Activated CD8-positive, alpha-beta memory T cell treated with anti-CD3 and anti-CD28 coated beads, Interleukin-2, amount 50 U/mL, for 48 hours (primary cell): ENCODE measurements at regions not wholly inside any gene's neighbourhood (a gene's known extent, or its start where the extent isn't known, plus 50 kb on each side); places are given as distances from the start of the nearest gene placed in this dataset.

Experiments
- DNase-seq: peaks from one replicate; pipeline ENCODE4 v3.0.0-alpha.2; 2020

- no peak for DNase-seq
Measured at GRCh38 chr4:125828346-125828745, 513.6 kb downstream of the FAT4 start.

- DNase-seq = no peak
Measured at GRCh38 chr4:125832161-125832560, 517.4 kb downstream of the FAT4 start.

- DNase-seq = no peak
Measured at GRCh38 chr4:125836597-125837195, 521.9 kb downstream of the FAT4 start.

GRCh38 chr4:125837493-125838201 is 522.9 kb downstream of the FAT4 start:
- no peak for DNase-seq

- DNase-seq = no peak
Measured at GRCh38 chr4:125838202-125838601, 523.4 kb downstream of the FAT4 start.

GRCh38 chr4:125838924-125839323 is 524.2 kb downstream of the FAT4 start:
- DNase-seq = no peak

- no peak for DNase-seq
Measured at GRCh38 chr4:125843947-125844346, 529.2 kb downstream of the FAT4 start.

- DNase-seq = no peak
Measured at GRCh38 chr4:125847518-125847917, 532.8 kb downstream of the FAT4 start.

GRCh38 chr4:125849869-125850268 is 535.1 kb downstream of the FAT4 start:
- DNase-seq = no peak

GRCh38 chr4:125891597-125892258 is 577.0 kb downstream of the FAT4 start:
- no peak for DNase-seq

- DNase-seq = no peak
Measured at GRCh38 chr4:125904802-125905201, 590.0 kb downstream of the FAT4 start.

- DNase-seq = no peak
Measured at GRCh38 chr4:125911058-125911457, 596.3 kb downstream of the FAT4 start.

GRCh38 chr4:125911481-125911880 is 596.7 kb downstream of the FAT4 start:
- DNase-seq = no peak

- no peak for DNase-seq
Measured at GRCh38 chr4:125917559-125917958, 602.8 kb downstream of the FAT4 start.

GRCh38 chr4:125928652-125929051 is 613.9 kb downstream of the FAT4 start:
- DNase-seq = no peak

GRCh38 chr4:125938541-125938940 is 623.8 kb downstream of the FAT4 start:
- DNase-seq = no peak

- DNase-seq = no peak
Measured at GRCh38 chr4:125940426-125940825, 625.7 kb downstream of the FAT4 start.

GRCh38 chr4:125944966-125945365 is 630.2 kb downstream of the FAT4 start:
- DNase-seq = no peak

- no peak for DNase-seq
Measured at GRCh38 chr4:125948021-125948420, 633.3 kb downstream of the FAT4 start.

- DNase-seq = no peak
Measured at GRCh38 chr4:125951261-125951887, 636.6 kb downstream of the FAT4 start.

- no peak for DNase-seq
Measured at GRCh38 chr4:125952631-125953030, 637.9 kb downstream of the FAT4 start.

- no peak for DNase-seq
Measured at GRCh38 chr4:125956276-125956675, 641.5 kb downstream of the FAT4 start.

GRCh38 chr4:125958519-125958918 is 643.8 kb downstream of the FAT4 start:
- no peak for DNase-seq

- DNase-seq = no peak
Measured at GRCh38 chr4:125961626-125962025, 646.9 kb downstream of the FAT4 start.
